ENCODE measurements at regions not wholly inside any gene's neighbourhood (a gene's known extent, or its start where the extent isn't known, plus 50 kb on each side); places are given as distances from the start of the nearest gene placed in this dataset.
A peak's percentile ranks its signal among the peaks of the same experiment; 100 is the strongest.

GRCh38 chr7:24378871-24379616 is 95.1 kb downstream of the NPY start:
- TF ChIP-seq, protein P1, sequence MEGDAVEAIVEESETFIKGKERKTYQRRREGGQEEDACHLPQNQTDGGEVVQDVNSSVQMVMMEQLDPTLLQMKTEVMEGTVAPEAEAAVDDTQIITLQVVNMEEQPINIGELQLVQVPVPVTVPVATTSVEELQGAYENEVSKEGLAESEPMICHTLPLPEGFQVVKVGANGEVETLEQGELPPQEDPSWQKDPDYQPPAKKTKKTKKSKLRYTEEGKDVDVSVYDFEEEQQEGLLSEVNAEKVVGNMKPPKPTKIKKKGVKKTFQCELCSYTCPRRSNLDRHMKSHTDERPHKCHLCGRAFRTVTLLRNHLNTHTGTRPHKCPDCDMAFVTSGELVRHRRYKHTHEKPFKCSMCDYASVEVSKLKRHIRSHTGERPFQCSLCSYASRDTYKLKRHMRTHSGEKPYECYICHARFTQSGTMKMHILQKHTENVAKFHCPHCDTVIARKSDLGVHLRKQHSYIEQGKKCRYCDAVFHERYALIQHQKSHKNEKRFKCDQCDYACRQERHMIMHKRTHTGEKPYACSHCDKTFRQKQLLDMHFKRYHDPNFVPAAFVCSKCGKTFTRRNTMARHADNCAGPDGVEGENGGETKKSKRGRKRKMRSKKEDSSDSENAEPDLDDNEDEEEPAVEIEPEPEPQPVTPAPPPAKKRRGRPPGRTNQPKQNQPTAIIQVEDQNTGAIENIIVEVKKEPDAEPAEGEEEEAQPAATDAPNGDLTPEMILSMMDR (conservative IDR thresholded peaks at IDR 0.05; ENCODE audit: low read depth, low read length) = no peak
- peak; percentile 70 for DNase-seq (ENCODE audit: low read depth)
- H3K4me3 ChIP-seq (ENCODE audit: low read length) = no peak overlapping the region

- TF ChIP-seq, protein P1 (conservative IDR thresholded peaks at IDR 0.05; ENCODE audit: low read depth, low read length) = peak; percentile 58
- H3K4me3 ChIP-seq (ENCODE audit: low read length) = no peak overlapping the region
- DNase-seq (ENCODE audit: low read depth) = no peak
These were observed 98.0 kb downstream of the NPY start for GRCh38 chr7:24381894-24382505.

DNA sequence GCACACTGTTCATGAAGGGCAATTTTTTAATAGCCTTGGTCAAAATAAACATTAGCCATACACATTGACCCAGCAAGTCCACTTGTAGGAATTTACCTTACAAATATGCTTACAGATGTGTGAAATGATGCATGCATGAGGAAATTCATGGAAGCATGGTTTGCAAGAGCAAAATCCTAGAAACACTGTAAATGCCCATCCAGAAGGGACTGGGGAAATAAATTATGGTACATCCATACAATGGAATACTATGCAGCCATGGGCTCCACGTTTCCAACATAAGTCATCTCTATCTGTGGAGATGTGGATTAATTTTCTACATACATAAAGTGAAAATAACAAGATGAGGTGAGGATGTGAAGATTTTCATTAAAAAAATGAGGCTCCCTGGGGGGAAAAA is 99.1 kb downstream of the NPY start:
- TF ChIP-seq, protein P1 (conservative IDR thresholded peaks at IDR 0.05; ENCODE audit: low read depth, low read length) = no peak
- no peak overlapping the region for H3K4me3 ChIP-seq (ENCODE audit: low read length)
- DNase-seq (ENCODE audit: low read depth) = no peak

DNA sequence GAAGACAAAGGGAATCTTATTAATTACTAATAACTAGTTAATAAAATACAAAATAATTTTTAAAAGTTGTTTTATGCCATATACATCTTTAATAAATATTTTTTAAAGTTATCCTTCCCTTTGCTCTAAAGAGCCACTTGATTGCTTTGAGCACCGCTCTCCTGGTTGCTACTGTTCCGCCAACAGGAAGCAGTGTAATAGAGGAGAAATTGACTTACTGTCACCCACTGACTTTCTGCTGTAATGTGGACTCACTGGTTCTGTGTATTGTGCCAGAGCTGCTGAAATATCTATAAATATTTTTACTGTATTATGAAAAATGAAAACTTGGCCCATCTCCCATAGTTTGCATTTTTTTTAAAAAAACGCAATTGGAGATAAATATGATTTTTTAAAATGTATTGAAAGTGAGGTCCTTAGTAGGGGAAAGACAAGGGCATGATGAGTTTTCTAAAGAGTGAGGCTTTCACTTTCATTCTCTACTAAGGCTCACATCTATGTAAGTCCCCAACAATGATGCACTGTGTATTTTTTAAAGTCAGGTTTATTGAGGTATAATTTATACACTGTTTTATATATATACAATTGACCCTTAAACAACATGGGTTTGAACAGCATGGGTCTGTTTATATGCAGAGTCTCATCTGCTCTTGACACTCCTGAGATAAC is 100.5 kb downstream of the NPY start:
- DNase-seq (ENCODE audit: low read depth) = no peak
- H3K4me3 ChIP-seq (ENCODE audit: low read length) = no peak overlapping the region
- TF ChIP-seq, protein P1 (conservative IDR thresholded peaks at IDR 0.05; ENCODE audit: low read depth, low read length) = no peak

- H3K4me3 ChIP-seq (ENCODE audit: low read length) = no peak overlapping the region
- no peak for DNase-seq (ENCODE audit: low read depth)
- TF ChIP-seq, protein P1 (conservative IDR thresholded peaks at IDR 0.05; ENCODE audit: low read depth, low read length) = no peak
These were observed 104.2 kb downstream of the NPY start for GRCh38 chr7:24388212-24388611.

GRCh38 chr7:24390376-24391157 is 106.6 kb downstream of the NPY start:
- no peak for DNase-seq (ENCODE audit: low read depth)
- TF ChIP-seq, protein P1 (conservative IDR thresholded peaks at IDR 0.05; ENCODE audit: low read depth, low read length) = no peak
- no peak overlapping the region for H3K4me3 ChIP-seq (ENCODE audit: low read length)

Data from retinal pigment epithelial cell (primary cell).